Mammary epithelial cell (primary cell): ENCODE measurements at regions not wholly inside any gene's neighbourhood (a gene's known extent, or its start where the extent isn't known, plus 50 kb on each side); places are given as distances from the start of the nearest gene placed in this dataset.

Experiments used
- CTCF ChIP-seq, 2 donors: IDR thresholded peaks in 1 of 2; conservative IDR thresholded peaks in 1 of 2; 2 replicates each; pipeline ENCODE4 v1.5.1; 2011 to 2012; ENCODE audit warnings: inconsistent platforms in 2 of 2, low read length in 2 of 2, mild to moderate bottlenecking in 2 of 2, control low read depth in 1 of 2, low read depth in 1 of 2; ENCODE audit not compliant: insufficient read depth in 1 of 2; ENCODE audit errors: extremely low read depth in 1 of 2
- EZH2 ChIP-seq: IDR thresholded peaks from 2 replicates; pipeline ENCODE4 v1.6.1; 2012; ENCODE audit warnings: low read length, inconsistent platforms, borderline replicate concordance

GRCh38 chr11:23585416-23586104, 725.3 kb upstream of the CCDC179 start:
- TF ChIP-seq CTCF (conservative IDR thresholded peaks at IDR 0.05 in 1 of 2, IDR thresholded peaks at IDR 0.05 in 1 of 2; ENCODE audit: extremely low read depth in 1 of 2, insufficient read depth in 1 of 2, low read depth in 1 of 2, low read length in 2 of 2) (no peak), EZH2 (no peak)
